Hepatocyte (in vitro differentiated cells): ENCODE measurements at regions not wholly inside any gene's neighbourhood (a gene's known extent, or its start where the extent isn't known, plus 50 kb on each side); places are given as distances from the start of the nearest gene placed in this dataset.
"Not testable (repeated sequence)": the region's sequence is repeated elsewhere in the genome, so short reads cannot be mapped to it uniquely, and the experiment has no call there.

ENCODE experiments used
- DNase-seq: peaks from one replicate; pipeline ENCODE4 v3.0.0-alpha.2; 2016; ENCODE audit warnings: low spot score
- H2AFZ ChIP-seq: fragments of 200-600 bp; sonication (generic); 2 replicates; pipeline ENCODE4 v1.6.0; 2016; ENCODE audit warnings: antibody characterized with exemption, mild to moderate bottlenecking
- H3K27ac ChIP-seq: fragments of 200-600 bp; sonication (generic); 2 replicates; pipeline ENCODE4 v1.5.1; 2016; ENCODE audit warnings: mild to moderate bottlenecking
- H3K27me3 ChIP-seq: fragments of 200-600 bp; sonication (generic); 2 replicates; pipeline ENCODE4 v1.6.1; 2016
- H3K36me3 ChIP-seq: fragments of 200-600 bp; sonication (generic); replicated peaks from 2 replicates; pipeline ENCODE4 v1.5.1; 2016; ENCODE audit warnings: low read depth; ENCODE audit not compliant: insufficient read depth
- H3K4me1 ChIP-seq: fragments of 200-600 bp; sonication (generic); 2 replicates; pipeline ENCODE4 v1.5.1; 2016; ENCODE audit warnings: mild to moderate bottlenecking, moderate library complexity; ENCODE audit not compliant: insufficient read depth
- H3K4me2 ChIP-seq: fragments of 200-600 bp; sonication (generic); 2 replicates; pipeline ENCODE4 v1.6.0; 2016
- H3K4me3 ChIP-seq: fragments of 200-600 bp; sonication (generic); 2 replicates; pipeline ENCODE4 v1.5.1; 2016; ENCODE audit warnings: mild to moderate bottlenecking
- H3K79me2 ChIP-seq: fragments of 200-600 bp; sonication (generic); 2 replicates; pipeline ENCODE4 v1.6.0; 2017; ENCODE audit warnings: mild to moderate bottlenecking
- H3K9me2 ChIP-seq: fragments of 200-600 bp; sonication (generic); replicated peaks from 2 replicates; pipeline ENCODE4 v1.6.0; 2017; ENCODE audit warnings: mild to moderate bottlenecking; ENCODE audit not compliant: insufficient read depth
- H3K9me3 ChIP-seq: fragments of 200-600 bp; sonication (generic); 2 replicates; pipeline ENCODE4 v1.5.1; 2016; ENCODE audit warnings: low read depth, mild to moderate bottlenecking
- H4K20me1 ChIP-seq: fragments of 200-600 bp; sonication (generic); 2 replicates; pipeline ENCODE4 v1.6.0; 2016; ENCODE audit warnings: mild to moderate bottlenecking; ENCODE audit not compliant: insufficient read depth, poor library complexity, severe bottlenecking
- EZH2 ChIP-seq: fragments of 200-600 bp; sonication (generic); IDR thresholded peaks from 2 replicates; pipeline ENCODE4 v1.6.1; 2016; ENCODE audit warnings: antibody characterized with exemption, mild to moderate bottlenecking, borderline replicate concordance
- EZH2phosphoT487 ChIP-seq: fragments of 200-600 bp; sonication (generic); IDR thresholded peaks from one replicate; pipeline ENCODE4 v1.6.1; 2018; ENCODE audit warnings: antibody characterized with exemption, mild to moderate bottlenecking, low read depth, moderate library complexity; ENCODE audit not compliant: unreplicated experiment, severe bottlenecking
- WGBS: methylation state at CpG from one replicate; pipeline ENCODE4 v1.1.6; 2016; ENCODE audit warnings: low lambda C conversion rate; ENCODE audit errors: missing lambda C conversion rate; 5-methylcytosine and 5-hydroxymethylcytosine counted together
- TF ChIP-seq, protein P1 (sequence below): fragments of 200-600 bp; sonication (generic); IDR thresholded peaks from 2 replicates; pipeline ENCODE4 v1.5.1; 2016; ENCODE audit warnings: antibody characterized with exemption, mild to moderate bottlenecking; ENCODE audit not compliant: poor library complexity

GRCh38 chr12:88367231-88367630, 213.0 kb downstream of the KITLG start:
- no peaks in the 10 kb centered on the region for H3K27me3 ChIP-seq
- no peaks in the 10 kb centered on the region for H3K36me3 ChIP-seq
- no peaks in the 10 kb centered on the region for H3K9me2 ChIP-seq
- no peak for DNase-seq
- H3K4me1 ChIP-seq: no peaks in the 10 kb centered on the region
- TF ChIP-seq EZH2 (no peak), EZH2phosphoT487 (no peak)
- TF ChIP-seq, protein P1, sequence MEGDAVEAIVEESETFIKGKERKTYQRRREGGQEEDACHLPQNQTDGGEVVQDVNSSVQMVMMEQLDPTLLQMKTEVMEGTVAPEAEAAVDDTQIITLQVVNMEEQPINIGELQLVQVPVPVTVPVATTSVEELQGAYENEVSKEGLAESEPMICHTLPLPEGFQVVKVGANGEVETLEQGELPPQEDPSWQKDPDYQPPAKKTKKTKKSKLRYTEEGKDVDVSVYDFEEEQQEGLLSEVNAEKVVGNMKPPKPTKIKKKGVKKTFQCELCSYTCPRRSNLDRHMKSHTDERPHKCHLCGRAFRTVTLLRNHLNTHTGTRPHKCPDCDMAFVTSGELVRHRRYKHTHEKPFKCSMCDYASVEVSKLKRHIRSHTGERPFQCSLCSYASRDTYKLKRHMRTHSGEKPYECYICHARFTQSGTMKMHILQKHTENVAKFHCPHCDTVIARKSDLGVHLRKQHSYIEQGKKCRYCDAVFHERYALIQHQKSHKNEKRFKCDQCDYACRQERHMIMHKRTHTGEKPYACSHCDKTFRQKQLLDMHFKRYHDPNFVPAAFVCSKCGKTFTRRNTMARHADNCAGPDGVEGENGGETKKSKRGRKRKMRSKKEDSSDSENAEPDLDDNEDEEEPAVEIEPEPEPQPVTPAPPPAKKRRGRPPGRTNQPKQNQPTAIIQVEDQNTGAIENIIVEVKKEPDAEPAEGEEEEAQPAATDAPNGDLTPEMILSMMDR: no peak
- H3K9me3 ChIP-seq: no peaks in the 10 kb centered on the region
- H3K4me2 ChIP-seq: no peak overlapping the region
- no peaks in the 10 kb centered on the region for H3K79me2 ChIP-seq
- no peak overlapping the region for H3K27ac ChIP-seq
- H3K4me3 ChIP-seq: no peak overlapping the region
- no peak overlapping the region for H2AFZ ChIP-seq
- no peaks in the 10 kb centered on the region for H4K20me1 ChIP-seq

GRCh38 chr12:88368077-88368476, 212.2 kb downstream of the KITLG start:
- not testable (repeated sequence) for H3K4me1 ChIP-seq, DNase-seq, H3K4me3 ChIP-seq, H3K9me3 ChIP-seq, H2AFZ ChIP-seq, H3K9me2 ChIP-seq, H3K4me2 ChIP-seq, H4K20me1 ChIP-seq, H3K79me2 ChIP-seq, H3K27ac ChIP-seq, H3K36me3 ChIP-seq, H3K27me3 ChIP-seq
- 73% methylated on average over 5 of the region's 5 CpGs for WGBS

- no peaks in the 10 kb centered on the region for H3K4me1 ChIP-seq
- no peak for DNase-seq
- no peak overlapping the region for H2AFZ ChIP-seq
- H3K4me2 ChIP-seq: no peak overlapping the region
- no peaks in the 10 kb centered on the region for H3K9me3 ChIP-seq
- H4K20me1 ChIP-seq: no peaks in the 10 kb centered on the region
- 90% methylated on average over 7 of the region's 7 CpGs for WGBS
- no peak overlapping the region for H3K27ac ChIP-seq
- H3K36me3 ChIP-seq: no peaks in the 10 kb centered on the region
- H3K27me3 ChIP-seq: no peaks in the 10 kb centered on the region
- H3K9me2 ChIP-seq: no peaks in the 10 kb centered on the region
- H3K4me3 ChIP-seq: no peak overlapping the region
- TF ChIP-seq EZH2: no peak
- TF ChIP-seq, protein P1: no peak
- TF ChIP-seq EZH2phosphoT487: no peak
- no peaks in the 10 kb centered on the region for H3K79me2 ChIP-seq
Measured at GRCh38 chr12:88371416-88372183, 208.7 kb downstream of the KITLG start.

- no peaks in the 10 kb centered on the region for H3K9me3 ChIP-seq
- H3K27me3 ChIP-seq: no peaks in the 10 kb centered on the region
- no peaks in the 10 kb centered on the region for H3K79me2 ChIP-seq
- no peaks in the 10 kb centered on the region for H3K4me1 ChIP-seq
- no peaks in the 10 kb centered on the region for H3K36me3 ChIP-seq
- H3K27ac ChIP-seq: no peak overlapping the region
- H3K9me2 ChIP-seq: no peaks in the 10 kb centered on the region
- H2AFZ ChIP-seq: no peak overlapping the region
- no peak overlapping the region for H3K4me3 ChIP-seq
- DNase-seq: no peak
- no peak overlapping the region for H3K4me2 ChIP-seq
- H4K20me1 ChIP-seq: no peaks in the 10 kb centered on the region
- TF ChIP-seq EZH2phosphoT487 (no peak), EZH2 (no peak)
- TF ChIP-seq, protein P1: no peak
- 95% methylated on average over 6 of the region's 6 CpGs for WGBS
Measured at GRCh38 chr12:88375306-88376305, 204.7 kb downstream of the KITLG start.
